ENCODE measurements at regions not wholly inside any gene's neighbourhood (a gene's known extent, or its start where the extent isn't known, plus 50 kb on each side); places are given as distances from the start of the nearest gene placed in this dataset.

DNA sequence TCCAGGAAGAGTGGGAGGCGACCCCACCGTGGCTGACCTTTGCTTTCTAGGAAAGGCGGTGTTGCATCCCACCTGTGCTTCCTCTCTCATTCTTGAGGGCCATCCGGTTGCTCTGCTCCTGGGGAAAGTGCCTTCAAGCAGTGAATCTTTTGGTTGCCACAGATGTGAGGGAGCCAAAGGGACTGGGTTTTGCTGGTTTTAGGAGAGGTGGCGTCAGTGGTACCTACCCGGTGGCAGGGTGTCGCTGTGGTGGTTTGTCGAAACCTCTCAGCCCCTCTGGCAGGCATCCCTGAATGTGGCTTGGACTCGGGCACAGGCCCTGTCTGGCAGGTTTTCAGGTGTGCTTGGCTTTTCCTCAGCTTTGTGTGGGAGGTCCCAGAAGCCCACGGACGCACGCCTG, 611.5 kb downstream of the KCNJ18 start:
- intact Hi-C loops (cut with micrococcal nuclease; ENCODE audit: unreplicated experiment) (no loop called here), in situ Hi-C loops (cut with HindIII; ENCODE audit: low pct_unique_long_range_greater_than_20kb, low sequenced_read_pairs) (no loop called here)
- Histone ChIP-seq H3K4me1 (ENCODE audit: control insufficient read depth, insufficient read depth, low read length) (no peaks in the 10 kb centered on the region), H3K27ac (ENCODE audit: low read length) (no peak overlapping the region), H3K36me3 (ENCODE audit: control insufficient read depth, insufficient read depth, low read length) (no peaks in the 10 kb centered on the region), H3K9me3 (ENCODE audit: control insufficient read depth, insufficient read depth, low read depth, low read length) (no peaks in the 10 kb centered on the region), H3K4me3 (ENCODE audit: low read depth in 2 of 2, low read length in 2 of 2) (no peak overlapping the region), H3K27me3 (ENCODE audit: control insufficient read depth, insufficient read depth, low read length) (no peaks in the 10 kb centered on the region)
- ATAC-seq (no peak), DNase-seq (ENCODE audit: low read depth, low spot score) (no peak)
- CTCF ChIA-PET: no interaction called here
- BruUV-seq (replicated peaks): no TSS peak
- POLR2A ChIA-PET: no interaction called here
- TF ChIP-seq TCF7L2 (IDR thresholded peaks at IDR 0.05; ENCODE audit: low read depth, low read length) (no peak), POLR2AphosphoS5 (IDR thresholded peaks at IDR 0.05; ENCODE audit: low read depth, low read length) (no peak), CTCF (IDR thresholded peaks at IDR 0.05) (no peak), SIN3A (IDR thresholded peaks at IDR 0.05; ENCODE audit: borderline replicate concordance, insufficient read depth, low read depth, low read length) (no peak)
- TF ChIP-seq, protein P1, sequence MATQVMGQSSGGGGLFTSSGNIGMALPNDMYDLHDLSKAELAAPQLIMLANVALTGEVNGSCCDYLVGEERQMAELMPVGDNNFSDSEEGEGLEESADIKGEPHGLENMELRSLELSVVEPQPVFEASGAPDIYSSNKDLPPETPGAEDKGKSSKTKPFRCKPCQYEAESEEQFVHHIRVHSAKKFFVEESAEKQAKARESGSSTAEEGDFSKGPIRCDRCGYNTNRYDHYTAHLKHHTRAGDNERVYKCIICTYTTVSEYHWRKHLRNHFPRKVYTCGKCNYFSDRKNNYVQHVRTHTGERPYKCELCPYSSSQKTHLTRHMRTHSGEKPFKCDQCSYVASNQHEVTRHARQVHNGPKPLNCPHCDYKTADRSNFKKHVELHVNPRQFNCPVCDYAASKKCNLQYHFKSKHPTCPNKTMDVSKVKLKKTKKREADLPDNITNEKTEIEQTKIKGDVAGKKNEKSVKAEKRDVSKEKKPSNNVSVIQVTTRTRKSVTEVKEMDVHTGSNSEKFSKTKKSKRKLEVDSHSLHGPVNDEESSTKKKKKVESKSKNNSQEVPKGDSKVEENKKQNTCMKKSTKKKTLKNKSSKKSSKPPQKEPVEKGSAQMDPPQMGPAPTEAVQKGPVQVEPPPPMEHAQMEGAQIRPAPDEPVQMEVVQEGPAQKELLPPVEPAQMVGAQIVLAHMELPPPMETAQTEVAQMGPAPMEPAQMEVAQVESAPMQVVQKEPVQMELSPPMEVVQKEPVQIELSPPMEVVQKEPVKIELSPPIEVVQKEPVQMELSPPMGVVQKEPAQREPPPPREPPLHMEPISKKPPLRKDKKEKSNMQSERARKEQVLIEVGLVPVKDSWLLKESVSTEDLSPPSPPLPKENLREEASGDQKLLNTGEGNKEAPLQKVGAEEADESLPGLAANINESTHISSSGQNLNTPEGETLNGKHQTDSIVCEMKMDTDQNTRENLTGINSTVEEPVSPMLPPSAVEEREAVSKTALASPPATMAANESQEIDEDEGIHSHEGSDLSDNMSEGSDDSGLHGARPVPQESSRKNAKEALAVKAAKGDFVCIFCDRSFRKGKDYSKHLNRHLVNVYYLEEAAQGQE (IDR thresholded peaks at IDR 0.05; ENCODE audit: insufficient read depth in 1 of 2, low read depth in 2 of 2, low read length in 1 of 2): no peak

- DNase-seq (ENCODE audit: low read depth, low spot score) (no peak), ATAC-seq (no peak)
- BruUV-seq (replicated peaks): no TSS peak
- Histone ChIP-seq H3K27ac (ENCODE audit: low read length) (no peak overlapping the region), H3K4me3 (ENCODE audit: low read depth in 2 of 2, low read length in 2 of 2) (no peak overlapping the region), H3K36me3 (ENCODE audit: control insufficient read depth, insufficient read depth, low read length) (no peaks in the 10 kb centered on the region), H3K27me3 (ENCODE audit: control insufficient read depth, insufficient read depth, low read length) (no peaks in the 10 kb centered on the region), H3K9me3 (ENCODE audit: control insufficient read depth, insufficient read depth, low read depth, low read length) (no peaks in the 10 kb centered on the region), H3K4me1 (ENCODE audit: control insufficient read depth, insufficient read depth, low read length) (no peaks in the 10 kb centered on the region)
- ChIA-PET POLR2A (no interaction called here), CTCF (no interaction called here)
- TF ChIP-seq CTCF (IDR thresholded peaks at IDR 0.05): no peak
- no peak for TF ChIP-seq POLR2AphosphoS5 (IDR thresholded peaks at IDR 0.05; ENCODE audit: low read depth, low read length)
- no peak for TF ChIP-seq SIN3A (IDR thresholded peaks at IDR 0.05; ENCODE audit: borderline replicate concordance, insufficient read depth, low read depth, low read length)
- no peak for TF ChIP-seq TCF7L2 (IDR thresholded peaks at IDR 0.05; ENCODE audit: low read depth, low read length)
- TF ChIP-seq, protein P1 (IDR thresholded peaks at IDR 0.05; ENCODE audit: insufficient read depth in 1 of 2, low read depth in 2 of 2, low read length in 1 of 2): no peak
- intact Hi-C loops (cut with micrococcal nuclease; ENCODE audit: unreplicated experiment): no loop called here
- in situ Hi-C loops (cut with HindIII; ENCODE audit: low pct_unique_long_range_greater_than_20kb, low sequenced_read_pairs): no loop called here
Measured at GRCh38 chr17:22304667-22305303, 612.5 kb downstream of the KCNJ18 start.

All from Panc1 (cell line).